Sigmoid colon (tissue), 6 donors: ENCODE measurements at regions not wholly inside any gene's neighbourhood (a gene's known extent, or its start where the extent isn't known, plus 50 kb on each side); places are given as distances from the start of the nearest gene placed in this dataset.

Source experiments
- DNase-seq: peaks from one replicate; pipeline ENCODE4 v3.0.0-alpha.2; 2019
- H3K27ac ChIP-seq, 4 donors: fragments of 200-600 bp; sonication (generic); one replicate each; pipeline ENCODE4 v1.5.1; 2016 to 2019; ENCODE audit warnings: mild to moderate bottlenecking in 1 of 4
- H3K27me3 ChIP-seq, 3 donors: fragments of 200-600 bp; sonication (generic); one replicate each; pipeline ENCODE4 v1.5.1; 2019; ENCODE audit warnings: mild to moderate bottlenecking in 1 of 3
- H3K36me3 ChIP-seq, 4 donors: fragments of 200-600 bp; sonication (generic); one replicate each; pipeline ENCODE4 v1.5.1; 2016 to 2019
- H3K4me1 ChIP-seq, 4 donors: fragments of 200-600 bp; sonication (generic); one replicate each; pipeline ENCODE4 v1.5.1; 2017 to 2019
- H3K4me3 ChIP-seq, 4 donors: fragments of 200-600 bp; sonication (generic); one replicate each; pipeline ENCODE4 v1.5.1; 2017 to 2019; ENCODE audit warnings: mild to moderate bottlenecking in 2 of 4, moderate library complexity in 1 of 4
- H3K9me3 ChIP-seq, 4 donors: fragments of 200-600 bp in 3 of 4; sonication (generic) in 3 of 4; one replicate each; pipeline versions ENCODE4 v1.5.1 to v1.6.1; 2013 to 2019
- CTCF ChIP-seq, 4 experiments: fragments of 450-650 bp in 3 of 4; fragments of 200-600 bp in 1 of 4; IDR thresholded peaks; one replicate each; pipeline ENCODE4 v1.5.1; 2016 to 2019; ENCODE audit warnings: antibody characterized with exemption in 4 of 4, mild to moderate bottlenecking in 3 of 4, moderate library complexity in 2 of 4
- EP300 ChIP-seq, 4 donors: sonication (generic); formaldehyde crosslinking; IDR thresholded peaks; one replicate each; pipeline ENCODE4 v1.6.1; 2017; ENCODE audit warnings: antibody characterized with exemption in 4 of 4
- POLR2A ChIP-seq, 2 donors: fragments of 450-650 bp; IDR thresholded peaks; one replicate each; pipeline ENCODE4 v1.6.1; 2016; ENCODE audit warnings: antibody characterized with exemption in 2 of 2, mild to moderate bottlenecking in 2 of 2, moderate library complexity in 2 of 2
- POLR2AphosphoS5 ChIP-seq, 4 donors: sonication (generic); formaldehyde crosslinking; IDR thresholded peaks; one replicate each; pipeline ENCODE4 v1.6.1; 2017; ENCODE audit warnings: antibody characterized with exemption in 4 of 4
- WGBS, 2 donors: extraction: QIAGEN DNeasy Blood & Tissue Kit; methylation state at CpG; one replicate each; pipeline ENCODE4 v1.1.7; 2013; 5-methylcytosine and 5-hydroxymethylcytosine counted together
- intact Hi-C: fragments of 100-400 bp; cut with DNase I; formaldehyde crosslinking; loops from one replicate; pipeline ENCODE4 v1.15.1; 2023
- donor health status: healthy with polysubstance abuse.
- donor health status: healthy.

- intact Hi-C loops, result no loop called here
- Histone ChIP-seq H3K36me3 (no peaks in the 10 kb centered on the region), H3K27ac (no peak overlapping the region), H3K4me1 (no peaks in the 10 kb centered on the region), H3K4me3 (no peak overlapping the region), H3K9me3 (no peaks in the 10 kb centered on the region), H3K27me3 (no peaks in the 10 kb centered on the region)
- TF ChIP-seq POLR2A (IDR thresholded peaks at IDR 0.05), result no peak
- no peak for TF ChIP-seq CTCF (IDR thresholded peaks at IDR 0.05)
- TF ChIP-seq EP300 (IDR thresholded peaks at IDR 0.05), result no peak
- no peak for TF ChIP-seq POLR2AphosphoS5 (IDR thresholded peaks at IDR 0.05)
- 56 to 81% methylated on average over 11 of the region's 11 CpGs for WGBS, 2 donors
- DNase-seq, result no peak
Measured at GRCh38 chr2:107132070-107132469, 246.1 kb upstream of the ST6GAL2 start.

- DNase-seq, result no peak
- TF ChIP-seq CTCF (IDR thresholded peaks at IDR 0.05), result no peak
- no peak for TF ChIP-seq POLR2A (IDR thresholded peaks at IDR 0.05)
- no peak for TF ChIP-seq EP300 (IDR thresholded peaks at IDR 0.05)
- TF ChIP-seq POLR2AphosphoS5 (IDR thresholded peaks at IDR 0.05), result no peak
- Histone ChIP-seq H3K4me3 (no peak overlapping the region), H3K36me3 (no peaks in the 10 kb centered on the region), H3K27ac (no peak overlapping the region), H3K9me3 (no peaks in the 10 kb centered on the region), H3K27me3 (no peaks in the 10 kb centered on the region), H3K4me1 (no peaks in the 10 kb centered on the region)
- intact Hi-C loops, result no loop called here
- 45 to 68% methylated on average over 4 of the region's 4 CpGs for WGBS, 2 donors
Measured at GRCh38 chr2:107132746-107133145, 246.8 kb upstream of the ST6GAL2 start.

- DNase-seq, result no peak
- no peak overlapping the region for H3K27ac ChIP-seq
- H3K9me3 ChIP-seq, result no peaks in the 10 kb centered on the region
- WGBS, 2 donors, result 70 to 84% methylated on average over 1 of the region's 1 CpG
- no peaks in the 10 kb centered on the region for H3K4me1 ChIP-seq
- TF ChIP-seq CTCF (IDR thresholded peaks at IDR 0.05) (no peak), POLR2A (IDR thresholded peaks at IDR 0.05) (no peak), EP300 (IDR thresholded peaks at IDR 0.05) (no peak), POLR2AphosphoS5 (IDR thresholded peaks at IDR 0.05) (no peak)
- H3K4me3 ChIP-seq, result no peak overlapping the region
- H3K27me3 ChIP-seq, result no peaks in the 10 kb centered on the region
- no peaks in the 10 kb centered on the region for H3K36me3 ChIP-seq
- intact Hi-C loops, result no loop called here
Measured at GRCh38 chr2:107133412-107133811, 247.4 kb upstream of the ST6GAL2 start.

- Histone ChIP-seq H3K9me3 (no peaks in the 10 kb centered on the region), H3K4me1 (no peaks in the 10 kb centered on the region), H3K36me3 (no peaks in the 10 kb centered on the region), H3K4me3 (no peak overlapping the region), H3K27me3 (no peaks in the 10 kb centered on the region), H3K27ac (no peak overlapping the region)
- intact Hi-C loops, result no loop called here
- DNase-seq, result no peak
- no peak for TF ChIP-seq EP300 (IDR thresholded peaks at IDR 0.05)
- no peak for TF ChIP-seq POLR2AphosphoS5 (IDR thresholded peaks at IDR 0.05)
- no peak for TF ChIP-seq CTCF (IDR thresholded peaks at IDR 0.05)
- no peak for TF ChIP-seq POLR2A (IDR thresholded peaks at IDR 0.05)
Measured at GRCh38 chr2:107136733-107137132, 250.8 kb upstream of the ST6GAL2 start.

- 74 to 78% methylated on average over 2 of the region's 2 CpGs for WGBS, 2 donors
- H3K36me3 ChIP-seq, result no peaks in the 10 kb centered on the region
- intact Hi-C loops, result no loop called here
- H3K27me3 ChIP-seq, result no peaks in the 10 kb centered on the region
- no peak for DNase-seq
- no peak overlapping the region for H3K27ac ChIP-seq
- no peaks in the 10 kb centered on the region for H3K9me3 ChIP-seq
- no peak overlapping the region for H3K4me3 ChIP-seq
- no peaks in the 10 kb centered on the region for H3K4me1 ChIP-seq
- no peak for TF ChIP-seq EP300 (IDR thresholded peaks at IDR 0.05)
- no peak for TF ChIP-seq POLR2AphosphoS5 (IDR thresholded peaks at IDR 0.05)
- TF ChIP-seq CTCF (IDR thresholded peaks at IDR 0.05), result no peak
- no peak for TF ChIP-seq POLR2A (IDR thresholded peaks at IDR 0.05)
Measured at GRCh38 chr2:107137706-107138105, 251.7 kb upstream of the ST6GAL2 start.
